C4-2B (cell line): ENCODE measurements at regions not wholly inside any gene's neighbourhood (a gene's known extent, or its start where the extent isn't known, plus 50 kb on each side); places are given as distances from the start of the nearest gene placed in this dataset.

ENCODE experiments used
- CTCF ChIP-seq: fragments of 450-650 bp; conservative IDR thresholded peaks from 2 replicates; pipeline ENCODE4 v1.5.1; 2017; ENCODE audit warnings: mild to moderate bottlenecking
- ZFX ChIP-seq: fragments of 450-650 bp; IDR thresholded peaks from 2 replicates; pipeline ENCODE4 v1.6.1; 2017

- TF ChIP-seq CTCF (peak; percentile 67), ZFX (no peak)
Observed at GRCh38 chr3:8336456-8336855, 165.2 kb upstream of the LMCD1 start.
